ENCODE measurements at regions not wholly inside any gene's neighbourhood (a gene's known extent, or its start where the extent isn't known, plus 50 kb on each side); places are given as distances from the start of the nearest gene placed in this dataset.

DNA sequence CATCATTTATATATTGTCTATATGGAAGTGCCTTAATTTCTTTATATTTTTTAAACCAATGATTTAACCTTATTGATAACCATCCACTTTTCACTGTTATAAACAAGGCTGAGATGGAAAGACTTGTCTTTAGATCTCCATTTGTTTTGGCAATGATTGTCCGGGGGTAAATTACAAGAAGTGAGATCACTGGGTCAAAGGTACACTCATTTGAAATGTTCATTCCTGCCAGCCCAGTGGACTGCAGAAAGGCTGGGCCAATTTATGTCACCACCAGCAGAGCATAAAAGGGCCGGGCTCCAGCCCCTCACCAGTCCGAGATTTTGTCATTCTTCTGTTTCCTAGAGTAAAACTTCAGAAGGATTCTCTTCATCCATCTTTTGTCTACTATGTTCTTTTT is 93.6 kb upstream of the NEO1 start:
- Histone ChIP-seq H2BK120ac (ENCODE audit: low read depth, low read length, poor library complexity, severe bottlenecking) (no peak overlapping the region), H3K23me2 (ENCODE audit: insufficient read length, low read depth, low read length, poor library complexity, severe bottlenecking) (no peaks in the 10 kb centered on the region), H2AFZ (ENCODE audit: low read length) (no peak overlapping the region), H3K79me2 (ENCODE audit: insufficient read depth, low read length) (no peaks in the 10 kb centered on the region), H3K23ac (ENCODE audit: insufficient read length, low read depth, low read length) (no peak overlapping the region), H3K56ac (ENCODE audit: insufficient read length, low read depth, low read length) (no peak overlapping the region), H3K27ac (ENCODE audit: insufficient read length, low read depth, low read length) (no peak overlapping the region), H3K14ac (ENCODE audit: insufficient read depth, low read length) (no peak overlapping the region), H3T11ph (ENCODE audit: low read length) (no peak overlapping the region), H3K9ac (ENCODE audit: extremely low read depth, insufficient read length, low read length) (no peak overlapping the region), H3K9me3 (ENCODE audit: control insufficient read depth, low read depth, low read length) (no peaks in the 10 kb centered on the region), H2BK12ac (ENCODE audit: insufficient read length, low read depth, low read length) (no peak overlapping the region), H3K18ac (ENCODE audit: insufficient read length, low read depth, low read length) (no peak overlapping the region), H4K91ac (ENCODE audit: insufficient read length, low read depth, low read length) (no peak overlapping the region), H2BK5ac (ENCODE audit: insufficient read length, low read length) (no peak overlapping the region), H4K8ac (replicated peaks; ENCODE audit: insufficient read length, low read depth, low read length) (no peak overlapping the region), H4K5ac (ENCODE audit: insufficient read length, low read depth, low read length) (no peak overlapping the region), H3K4me1 (ENCODE audit: insufficient read depth, low read length) (0 out of 2 replicates have a peak, but pooled peaks cover 2% of the 10 kb centered on the region), H3K4ac (ENCODE audit: low read depth, low read length) (no peak overlapping the region), H3K79me1 (ENCODE audit: insufficient read depth, low read depth, low read length, poor library complexity, severe bottlenecking) (no peaks in the 10 kb centered on the region), H2BK20ac (ENCODE audit: low read depth, low read length, poor library complexity, severe bottlenecking) (no peak overlapping the region), H3K27me3 (ENCODE audit: insufficient read depth, low read length) (no peaks in the 10 kb centered on the region), H2AK5ac (ENCODE audit: insufficient read length, low read length) (no peak overlapping the region), H3K4me2 (ENCODE audit: insufficient read depth, insufficient read length, low read length) (no peak overlapping the region), H2BK15ac (ENCODE audit: low read depth, low read length) (no peak overlapping the region), H4K20me1 (ENCODE audit: control insufficient read depth, insufficient read depth, insufficient read length) (no peaks in the 10 kb centered on the region)
- H3K36me3 Mint-ChIP-seq (ENCODE audit: insufficient read depth in 1 of 3, low read depth in 3 of 3): peaks cover 5 to 10% (median 7%) of the 10 kb centered on the region in 3 experiments
- H3K27ac Mint-ChIP-seq: no peak overlapping the region
- H3K4me1 Mint-ChIP-seq: peaks cover 7 to 8% of the 10 kb centered on the region in 2 experiments
- H3K27me3 Mint-ChIP-seq (ENCODE audit: low read depth): peaks cover 6% of the 10 kb centered on the region
- H3K9me3 Mint-ChIP-seq: peaks cover 16 to 19% of the 10 kb centered on the region in 2 experiments
- TF ChIP-seq, protein P1, sequence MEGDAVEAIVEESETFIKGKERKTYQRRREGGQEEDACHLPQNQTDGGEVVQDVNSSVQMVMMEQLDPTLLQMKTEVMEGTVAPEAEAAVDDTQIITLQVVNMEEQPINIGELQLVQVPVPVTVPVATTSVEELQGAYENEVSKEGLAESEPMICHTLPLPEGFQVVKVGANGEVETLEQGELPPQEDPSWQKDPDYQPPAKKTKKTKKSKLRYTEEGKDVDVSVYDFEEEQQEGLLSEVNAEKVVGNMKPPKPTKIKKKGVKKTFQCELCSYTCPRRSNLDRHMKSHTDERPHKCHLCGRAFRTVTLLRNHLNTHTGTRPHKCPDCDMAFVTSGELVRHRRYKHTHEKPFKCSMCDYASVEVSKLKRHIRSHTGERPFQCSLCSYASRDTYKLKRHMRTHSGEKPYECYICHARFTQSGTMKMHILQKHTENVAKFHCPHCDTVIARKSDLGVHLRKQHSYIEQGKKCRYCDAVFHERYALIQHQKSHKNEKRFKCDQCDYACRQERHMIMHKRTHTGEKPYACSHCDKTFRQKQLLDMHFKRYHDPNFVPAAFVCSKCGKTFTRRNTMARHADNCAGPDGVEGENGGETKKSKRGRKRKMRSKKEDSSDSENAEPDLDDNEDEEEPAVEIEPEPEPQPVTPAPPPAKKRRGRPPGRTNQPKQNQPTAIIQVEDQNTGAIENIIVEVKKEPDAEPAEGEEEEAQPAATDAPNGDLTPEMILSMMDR (conservative IDR thresholded peaks at IDR 0.05): no peak
- no peak for DNase-seq
- no peak overlapping the region for H3K4me3 Mint-ChIP-seq
- WGBS (ENCODE audit: extremely low coverage, insufficient read length, low lambda C conversion rate): no CpG with 5 or more reads among the region's 3 CpGs
